B cell (primary cell): ENCODE measurements at regions not wholly inside any gene's neighbourhood (a gene's known extent, or its start where the extent isn't known, plus 50 kb on each side); places are given as distances from the start of the nearest gene placed in this dataset.

Source experiments
- ATAC-seq: fragments of 200-7000 bp; cut with Tn5 transposase; one replicate; pipeline ENCODE4 v1.10.0; 2021; ENCODE audit warnings: low read depth, mild to moderate bottlenecking, moderate number of reproducible peaks, moderate library complexity
- CTCF ChIA-PET: fragments of 350-600 bp; sonication (Branson Sonifier 250); formaldehyde crosslinking; loops from one replicate; lab custom pipeline; 2021; ENCODE audit warnings: antibody characterized with exemption, inconsistent platforms; lab: Charles Lee
- POLR2A ChIA-PET: fragments of 350-600 bp; sonication (Branson Sonifier 250); formaldehyde crosslinking; loops from one replicate; lab custom pipeline; 2021; ENCODE audit warnings: antibody characterized with exemption; lab: Charles Lee
- DNase-seq: peaks from one replicate; pipeline ENCODE4 v3.0.0; 2013
- H2AFZ ChIP-seq: 2 replicates; pipeline ENCODE4 v1.6.1; 2012; ENCODE audit warnings: mild to moderate bottlenecking, low read depth, low read length; ENCODE audit not compliant: insufficient read depth, poor library complexity, severe bottlenecking
- H3K27ac ChIP-seq, 2 donors: 1 replicate in 1 of 2; 2 replicates in 1 of 2; pipeline ENCODE4 v1.5.1; 2012 to 2013; ENCODE audit warnings: low read length in 2 of 2, mild to moderate bottlenecking in 2 of 2, moderate library complexity in 1 of 2
- H3K27me3 ChIP-seq, 4 experiments: fragments of 200-600 bp in 1 of 4; sonication (generic) in 1 of 4; replicated peaks in 1 of 4; 1 replicate in 2 of 4; 2 replicates in 2 of 4; pipeline versions ENCODE4 v1.6.1 to v1.7.0; 2013 to 2016; ENCODE audit warnings: low read length in 3 of 4, mild to moderate bottlenecking in 2 of 4, mixed read lengths in 1 of 4, moderate library complexity in 1 of 4; ENCODE audit not compliant: insufficient read depth in 4 of 4, control insufficient read depth in 3 of 4; ENCODE audit errors: control extremely low read depth in 1 of 4
- H3K36me3 ChIP-seq, 2 experiments: replicated peaks in 1 of 2; 1 replicate in 1 of 2; 2 replicates in 1 of 2; pipeline versions ENCODE4 v1.6.1 to v1.7.1; 2013; ENCODE audit warnings: low read length in 1 of 2; ENCODE audit not compliant: insufficient read depth in 2 of 2, control insufficient read depth in 1 of 2; ENCODE audit errors: control extremely low read depth in 1 of 2, extremely low read depth in 1 of 2
- H3K4me1 ChIP-seq, 2 donors: fragments of 200-600 bp in 1 of 2; sonication (generic) in 1 of 2; 1 replicate in 1 of 2; 2 replicates in 1 of 2; pipeline versions ENCODE4 v1.5.1 to v1.6.1; 2013 to 2017; ENCODE audit warnings: low read length in 2 of 2; ENCODE audit not compliant: control insufficient read depth in 2 of 2, insufficient read depth in 2 of 2
- H3K4me2 ChIP-seq: replicated peaks from 2 replicates; pipeline ENCODE3; 2012; ENCODE audit warnings: mild to moderate bottlenecking, low read depth, low read length; ENCODE audit not compliant: poor library complexity, severe bottlenecking
- H3K4me3 ChIP-seq, 5 experiments: fragments of 200-600 bp in 1 of 5; sonication (generic) in 1 of 5; 1 replicate in 3 of 5; 2 replicates in 2 of 5; pipeline versions ENCODE4 v1.5.1 to v1.7.0; 2011 to 2016; ENCODE audit warnings: low read length in 4 of 5, mild to moderate bottlenecking in 4 of 5, low read depth in 2 of 5, control low read depth in 1 of 5, moderate library complexity in 1 of 5; ENCODE audit not compliant: insufficient read depth in 1 of 5; ENCODE audit errors: control extremely low read depth in 1 of 5, extremely low read depth in 1 of 5
- H3K79me2 ChIP-seq: fragments of 200-600 bp; sonication (generic); one replicate; pipeline ENCODE4 v1.6.0; 2016; ENCODE audit warnings: low read length; ENCODE audit not compliant: control insufficient read depth, insufficient read depth
- H3K9ac ChIP-seq: fragments of 200-600 bp; sonication (generic); 2 replicates; pipeline ENCODE4 v1.6.1; 2017; ENCODE audit warnings: mild to moderate bottlenecking, low read length, moderate library complexity
- H3K9me3 ChIP-seq, 3 donors: one replicate each; pipeline versions ENCODE4 v1.6.1 to v1.7.1; 2013; ENCODE audit warnings: low read length in 2 of 3; ENCODE audit not compliant: control insufficient read depth in 2 of 3, insufficient read depth in 1 of 3; ENCODE audit errors: control extremely low read depth in 1 of 3
- H4K20me1 ChIP-seq: 2 replicates; pipeline ENCODE4 v1.6.0; 2012; ENCODE audit warnings: mild to moderate bottlenecking, low read length; ENCODE audit not compliant: insufficient read depth, control insufficient read depth, poor library complexity, severe bottlenecking
- H3K27ac Mint-ChIP-seq: one replicate; pipeline ENCODE4 v1.8.0; 2021; ENCODE audit warnings: mixed read lengths
- H3K27me3 Mint-ChIP-seq: one replicate; pipeline ENCODE4 v1.8.0; 2021; ENCODE audit warnings: mixed read lengths
- H3K4me1 Mint-ChIP-seq: one replicate; pipeline ENCODE4 v1.8.0; 2021; ENCODE audit warnings: mixed read lengths
- H3K4me3 Mint-ChIP-seq: one replicate; pipeline ENCODE4 v1.8.0; 2021; ENCODE audit warnings: mixed read lengths
- H3K9me3 Mint-ChIP-seq: one replicate; pipeline ENCODE4 v1.8.0; 2022; ENCODE audit warnings: mixed read lengths; ENCODE audit not compliant: insufficient read depth
- EZH2 ChIP-seq: IDR thresholded peaks from 2 replicates; pipeline ENCODE4 v1.6.1; 2012; ENCODE audit warnings: borderline replicate concordance, low read depth, mild to moderate bottlenecking, moderate library complexity, low read length; ENCODE audit not compliant: insufficient read depth, poor library complexity, severe bottlenecking
- WGBS: methylation state at CpG from one replicate; pipeline ENCODE4 v1.1.5; 2013; ENCODE audit warnings: missing lambda C conversion rate; ENCODE audit not compliant: insufficient coverage; 5-methylcytosine and 5-hydroxymethylcytosine counted together
- intact Hi-C: fragments of 100-400 bp; cut with micrococcal nuclease; formaldehyde crosslinking; loops from one replicate; pipeline ENCODE4 v1.10.0; 2022
- TF ChIP-seq, protein P1 (sequence below): fragments of 200-600 bp; IDR thresholded peaks from one replicate; pipeline ENCODE4 v1.8.0; 2022; ENCODE audit warnings: antibody characterized with exemption, mild to moderate bottlenecking

DNA sequence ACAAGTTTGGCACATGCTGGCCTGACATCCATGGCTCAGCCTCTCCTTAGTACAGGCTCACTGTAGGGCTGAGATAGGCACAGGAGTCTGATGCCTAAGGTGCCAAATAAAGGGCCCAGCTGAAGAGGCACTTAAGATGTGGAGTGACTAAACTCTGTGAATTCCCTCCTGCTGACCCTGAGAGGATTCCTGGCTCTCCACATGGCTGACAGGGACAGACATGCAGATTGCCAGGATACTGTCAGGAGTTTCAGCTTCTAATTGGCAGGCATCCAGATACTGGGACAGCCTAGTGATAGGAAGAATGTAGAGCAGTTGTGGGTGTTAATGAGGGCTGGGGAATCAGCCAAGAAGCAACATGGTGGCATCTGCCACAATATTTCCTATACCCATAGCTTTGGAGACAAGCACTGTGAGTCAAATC lies 558.7 kb downstream of the INSC start:
- no peak overlapping the region for H3K27ac ChIP-seq
- no peak overlapping the region for H2AFZ ChIP-seq
- peaks cover 0 to 3% (median 0%) of the 10 kb centered on the region in 3 donors for H3K9me3 ChIP-seq
- intact Hi-C loops, result no loop called here
- H3K79me2 ChIP-seq, result no peaks in the 10 kb centered on the region
- no peak for ATAC-seq
- ChIA-PET POLR2A (no interaction called here), CTCF (no interaction called here)
- peaks cover 0 to 3% (median 0%) of the 10 kb centered on the region in 4 experiments for H3K27me3 ChIP-seq
- H4K20me1 ChIP-seq, result no peaks in the 10 kb centered on the region
- H3K9me3 Mint-ChIP-seq, result peaks cover 4% of the 10 kb centered on the region
- H3K27me3 Mint-ChIP-seq, result peaks cover 5% of the 10 kb centered on the region
- H3K4me3 ChIP-seq, result no peak overlapping the region
- H3K36me3 ChIP-seq, result no peaks in the 10 kb centered on the region
- H3K9ac ChIP-seq, result no peak overlapping the region
- no peak overlapping the region for H3K4me2 ChIP-seq
- no peak for DNase-seq
- H3K27ac Mint-ChIP-seq, result no peak overlapping the region
- no peak overlapping the region for H3K4me3 Mint-ChIP-seq
- no peak for TF ChIP-seq EZH2
- TF ChIP-seq, protein P1, sequence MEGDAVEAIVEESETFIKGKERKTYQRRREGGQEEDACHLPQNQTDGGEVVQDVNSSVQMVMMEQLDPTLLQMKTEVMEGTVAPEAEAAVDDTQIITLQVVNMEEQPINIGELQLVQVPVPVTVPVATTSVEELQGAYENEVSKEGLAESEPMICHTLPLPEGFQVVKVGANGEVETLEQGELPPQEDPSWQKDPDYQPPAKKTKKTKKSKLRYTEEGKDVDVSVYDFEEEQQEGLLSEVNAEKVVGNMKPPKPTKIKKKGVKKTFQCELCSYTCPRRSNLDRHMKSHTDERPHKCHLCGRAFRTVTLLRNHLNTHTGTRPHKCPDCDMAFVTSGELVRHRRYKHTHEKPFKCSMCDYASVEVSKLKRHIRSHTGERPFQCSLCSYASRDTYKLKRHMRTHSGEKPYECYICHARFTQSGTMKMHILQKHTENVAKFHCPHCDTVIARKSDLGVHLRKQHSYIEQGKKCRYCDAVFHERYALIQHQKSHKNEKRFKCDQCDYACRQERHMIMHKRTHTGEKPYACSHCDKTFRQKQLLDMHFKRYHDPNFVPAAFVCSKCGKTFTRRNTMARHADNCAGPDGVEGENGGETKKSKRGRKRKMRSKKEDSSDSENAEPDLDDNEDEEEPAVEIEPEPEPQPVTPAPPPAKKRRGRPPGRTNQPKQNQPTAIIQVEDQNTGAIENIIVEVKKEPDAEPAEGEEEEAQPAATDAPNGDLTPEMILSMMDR, result no peak
- H3K4me1 Mint-ChIP-seq, result no peaks in the 10 kb centered on the region
- H3K4me1 ChIP-seq, result no peaks in the 10 kb centered on the region

- WGBS, result no CpG with 5 or more reads among the region's 1 CpG
- H3K79me2 ChIP-seq, result no peaks in the 10 kb centered on the region
- no peaks in the 10 kb centered on the region for H4K20me1 ChIP-seq
- H3K36me3 ChIP-seq, result no peaks in the 10 kb centered on the region
- H2AFZ ChIP-seq, result no peak overlapping the region
- no peak for TF ChIP-seq EZH2
- TF ChIP-seq, protein P1, result no peak
- DNase-seq (no peak), ATAC-seq (no peak)
- H3K4me3 ChIP-seq, result no peak overlapping the region
- no peak overlapping the region for H3K27ac ChIP-seq
- ChIA-PET POLR2A (no interaction called here), CTCF (no interaction called here)
- Mint-ChIP-seq H3K27ac (no peak overlapping the region), H3K9me3 (peaks cover 4% of the 10 kb centered on the region), H3K4me3 (no peak overlapping the region), H3K27me3 (peaks cover 5% of the 10 kb centered on the region), H3K4me1 (no peaks in the 10 kb centered on the region)
- no peak overlapping the region for H3K9ac ChIP-seq
- H3K9me3 ChIP-seq, result peaks cover 0 to 3% (median 0%) of the 10 kb centered on the region in 3 donors
- no peak overlapping the region for H3K4me2 ChIP-seq
- no peaks in the 10 kb centered on the region for H3K4me1 ChIP-seq
- intact Hi-C loops, result no loop called here
- H3K27me3 ChIP-seq, result peaks cover 0 to 3% (median 0%) of the 10 kb centered on the region in 4 experiments
Measured at GRCh38 chr11:15674756-15675155, 560.0 kb downstream of the INSC start.
